RWPE2 (cell line): ENCODE measurements at regions not wholly inside any gene's neighbourhood (a gene's known extent, or its start where the extent isn't known, plus 50 kb on each side); places are given as distances from the start of the nearest gene placed in this dataset.

ENCODE experiments used
- ATAC-seq: fragments of 200-7000 bp; cut with Tn5 transposase; 3 replicates; pipeline ENCODE4 v1.9.1; 2021; ENCODE audit warnings: low read depth
- DNase-seq: peaks from one replicate; pipeline ENCODE4 v3.0.0-alpha.2; 2020; ENCODE audit warnings: low spot score
- H3K27ac ChIP-seq: fragments of 450-650 bp; 2 replicates; pipeline ENCODE4 v1.5.1; 2017; ENCODE audit warnings: mild to moderate bottlenecking; ENCODE audit not compliant: poor library complexity, severe bottlenecking
- H3K27me3 ChIP-seq: fragments of 250-450 bp; sonication (Bioruptor Pico); 2 replicates; pipeline ENCODE4 v1.5.1; 2021; ENCODE audit warnings: mild to moderate bottlenecking, moderate library complexity; ENCODE audit not compliant: insufficient read depth, poor library complexity, severe bottlenecking
- H3K36me3 ChIP-seq: fragments of 250-450 bp; sonication (Bioruptor Pico); 2 replicates; pipeline ENCODE4 v1.5.1; 2020; ENCODE audit warnings: low read depth, mild to moderate bottlenecking, moderate library complexity
- H3K4me1 ChIP-seq: fragments of 250-450 bp; sonication (Bioruptor Pico); 2 replicates; pipeline ENCODE4 v1.5.1; 2021; ENCODE audit warnings: mild to moderate bottlenecking, moderate library complexity; ENCODE audit not compliant: insufficient read depth, poor library complexity, severe bottlenecking
- H3K4me3 ChIP-seq: fragments of 250-450 bp; sonication (Bioruptor Pico); 2 replicates; pipeline ENCODE4 v1.5.1; 2021; ENCODE audit warnings: mild to moderate bottlenecking, moderate library complexity; ENCODE audit not compliant: severe bottlenecking
- H3K9me3 ChIP-seq: fragments of 250-450 bp; sonication (Bioruptor Pico); 2 replicates; pipeline ENCODE4 v1.5.1; 2021; ENCODE audit warnings: mild to moderate bottlenecking, moderate library complexity; ENCODE audit not compliant: severe bottlenecking
- TF ChIP-seq, protein P1 (sequence below): fragments of 450-650 bp; IDR thresholded peaks from one replicate; pipeline ENCODE4 v1.5.1; 2017; ENCODE audit warnings: mild to moderate bottlenecking, moderate library complexity; ENCODE audit not compliant: poor library complexity, severe bottlenecking

DNA sequence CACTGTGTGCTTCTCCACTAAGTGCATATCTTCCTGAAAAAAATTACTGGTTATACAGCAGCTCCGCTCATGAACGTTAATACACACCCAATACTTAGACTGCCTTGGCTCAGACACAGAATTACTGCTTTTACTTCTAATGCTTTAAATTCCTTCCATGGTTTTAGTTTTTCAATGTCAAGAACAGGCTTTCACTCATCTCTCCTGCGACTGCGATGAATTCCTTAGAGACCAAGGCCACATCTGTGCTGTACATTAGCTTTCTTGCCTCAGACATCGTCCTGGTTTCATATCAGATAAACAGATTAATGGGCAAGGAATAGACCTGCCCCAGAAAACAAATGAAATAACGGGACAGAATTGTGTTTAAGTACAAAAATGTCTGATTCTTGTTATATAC, 120.2 kb downstream of the CYP26A1 start:
- Histone ChIP-seq H3K36me3 (no peaks in the 10 kb centered on the region), H3K27me3 (no peaks in the 10 kb centered on the region), H3K9me3 (no peaks in the 10 kb centered on the region), H3K4me1 (no peaks in the 10 kb centered on the region), H3K27ac (no peak overlapping the region), H3K4me3 (no peak overlapping the region)
- ATAC-seq (no peak), DNase-seq (no peak)
- TF ChIP-seq, protein P1, sequence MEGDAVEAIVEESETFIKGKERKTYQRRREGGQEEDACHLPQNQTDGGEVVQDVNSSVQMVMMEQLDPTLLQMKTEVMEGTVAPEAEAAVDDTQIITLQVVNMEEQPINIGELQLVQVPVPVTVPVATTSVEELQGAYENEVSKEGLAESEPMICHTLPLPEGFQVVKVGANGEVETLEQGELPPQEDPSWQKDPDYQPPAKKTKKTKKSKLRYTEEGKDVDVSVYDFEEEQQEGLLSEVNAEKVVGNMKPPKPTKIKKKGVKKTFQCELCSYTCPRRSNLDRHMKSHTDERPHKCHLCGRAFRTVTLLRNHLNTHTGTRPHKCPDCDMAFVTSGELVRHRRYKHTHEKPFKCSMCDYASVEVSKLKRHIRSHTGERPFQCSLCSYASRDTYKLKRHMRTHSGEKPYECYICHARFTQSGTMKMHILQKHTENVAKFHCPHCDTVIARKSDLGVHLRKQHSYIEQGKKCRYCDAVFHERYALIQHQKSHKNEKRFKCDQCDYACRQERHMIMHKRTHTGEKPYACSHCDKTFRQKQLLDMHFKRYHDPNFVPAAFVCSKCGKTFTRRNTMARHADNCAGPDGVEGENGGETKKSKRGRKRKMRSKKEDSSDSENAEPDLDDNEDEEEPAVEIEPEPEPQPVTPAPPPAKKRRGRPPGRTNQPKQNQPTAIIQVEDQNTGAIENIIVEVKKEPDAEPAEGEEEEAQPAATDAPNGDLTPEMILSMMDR, result no peak

DNA sequence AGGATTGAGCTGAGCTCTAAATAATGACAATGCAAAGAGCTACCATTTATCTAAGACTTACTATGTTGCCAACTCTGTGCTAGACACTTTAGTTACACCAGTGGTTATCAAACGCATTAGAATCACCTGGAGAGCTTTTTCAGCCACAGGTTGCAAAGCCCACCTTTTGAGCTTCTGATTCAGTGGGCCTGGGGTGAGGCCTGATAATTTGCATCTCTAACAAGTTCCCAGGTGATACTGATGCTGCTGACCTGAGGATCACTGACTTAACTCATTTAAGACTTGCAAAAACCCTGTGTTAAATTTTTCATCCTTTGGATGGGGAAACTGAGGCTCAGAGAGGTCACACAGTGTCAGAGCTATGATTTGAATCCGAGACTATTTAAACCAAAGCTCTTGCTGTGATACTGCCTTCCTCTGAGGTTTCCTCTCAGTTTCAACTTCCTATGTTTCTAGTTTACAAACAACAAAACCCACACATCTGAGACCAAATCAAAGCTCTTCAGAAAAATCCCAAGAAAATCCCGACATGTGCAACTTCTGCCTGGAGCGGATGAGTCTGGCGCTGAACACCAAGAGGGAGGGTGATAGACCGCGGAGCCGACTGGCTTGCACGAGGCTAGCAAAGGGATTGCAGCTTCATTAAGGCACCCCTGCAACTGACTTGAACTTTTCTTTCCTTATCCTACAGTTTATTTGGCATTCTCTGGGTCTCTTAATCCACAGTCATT, 124.9 kb downstream of the CYP26A1 start:
- TF ChIP-seq, protein P1, result no peak
- ATAC-seq, result no peak
- DNase-seq, result no peak
- no peaks in the 10 kb centered on the region for H3K9me3 ChIP-seq
- no peak overlapping the region for H3K27ac ChIP-seq
- H3K4me1 ChIP-seq, result no peaks in the 10 kb centered on the region
- H3K36me3 ChIP-seq, result no peaks in the 10 kb centered on the region
- H3K27me3 ChIP-seq, result no peaks in the 10 kb centered on the region
- no peak overlapping the region for H3K4me3 ChIP-seq

DNA sequence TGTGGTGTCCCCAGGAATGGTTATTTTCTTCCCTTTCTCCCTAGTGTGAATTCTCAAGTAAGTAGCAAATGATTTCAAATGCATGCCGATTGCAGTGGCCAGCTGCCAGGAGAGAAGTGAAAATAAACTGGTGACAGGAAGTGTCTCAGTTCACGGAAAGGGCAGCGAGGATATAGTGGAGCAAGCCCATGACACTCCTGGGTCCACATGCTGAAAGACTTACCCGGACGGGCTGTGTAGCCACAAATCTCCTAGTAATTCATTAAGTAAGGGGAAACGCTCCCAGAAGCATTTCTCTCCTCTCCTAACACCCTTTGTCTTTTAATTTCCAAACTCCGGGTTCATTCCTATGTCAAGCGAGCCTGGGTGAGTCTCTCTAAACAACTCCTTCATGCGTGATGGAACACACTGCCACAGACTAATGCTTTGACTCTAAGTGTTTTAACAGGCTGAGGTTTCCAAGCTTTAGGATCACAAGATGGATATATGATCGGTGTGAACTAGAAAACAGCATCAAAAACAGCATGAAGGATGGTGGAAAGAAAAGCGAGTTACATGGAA, 125.6 kb downstream of the CYP26A1 start:
- H3K27me3 ChIP-seq, result no peaks in the 10 kb centered on the region
- no peak overlapping the region for H3K4me3 ChIP-seq
- TF ChIP-seq, protein P1, result no peak
- no peaks in the 10 kb centered on the region for H3K36me3 ChIP-seq
- H3K27ac ChIP-seq, result no peak overlapping the region
- H3K4me1 ChIP-seq, result no peaks in the 10 kb centered on the region
- H3K9me3 ChIP-seq, result no peaks in the 10 kb centered on the region
- ATAC-seq (peak; percentile 35; the same call in 1 of the 3 replicates), DNase-seq (no peak)

DNA sequence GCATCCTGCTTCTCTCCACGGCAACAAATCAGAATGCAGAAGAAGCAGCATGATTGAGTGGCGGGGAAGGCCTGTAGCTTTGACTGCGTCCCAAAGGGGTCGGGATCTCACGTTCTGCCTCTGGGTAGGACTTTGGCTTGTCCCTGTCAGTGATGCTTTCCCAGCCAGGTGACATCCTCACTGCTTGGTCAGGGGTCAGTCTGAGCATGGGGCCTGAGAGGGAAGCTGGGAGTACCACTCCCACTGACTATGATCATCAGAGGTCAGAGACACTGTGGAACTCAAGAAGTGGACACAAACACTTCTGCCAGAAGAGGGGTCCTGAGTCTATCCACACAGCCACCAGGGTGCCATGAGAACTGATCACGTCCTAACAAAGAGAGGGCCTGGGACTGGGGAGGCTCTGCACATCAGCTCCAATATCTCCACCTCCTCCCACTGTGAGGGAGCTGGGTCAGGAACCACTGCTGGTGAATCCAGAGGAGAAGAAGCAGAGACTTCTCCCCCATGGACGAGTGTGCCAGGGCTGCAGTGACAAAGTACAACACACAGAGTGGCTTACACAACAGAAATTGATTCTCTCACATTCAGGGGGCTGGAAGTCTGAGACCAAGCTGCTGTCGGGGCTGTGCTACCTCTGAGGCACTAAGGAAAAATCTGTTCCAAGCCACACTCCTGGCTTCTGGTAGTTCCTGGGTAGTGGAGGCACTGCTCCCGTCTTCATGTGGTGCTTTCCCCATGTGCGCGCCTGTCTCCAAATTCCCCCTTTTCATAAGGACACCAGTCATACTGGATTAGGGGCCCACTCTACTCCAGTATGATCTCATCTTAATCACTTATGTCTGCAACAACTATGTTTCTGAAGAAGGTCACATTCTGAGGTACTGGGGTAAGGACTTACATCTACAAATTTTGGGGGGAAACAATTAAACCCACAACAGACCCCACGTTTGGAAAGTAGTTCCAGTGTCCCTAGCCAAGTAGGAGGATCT, 131.1 kb downstream of the CYP26A1 start:
- no peak for DNase-seq
- no peaks in the 10 kb centered on the region for H3K36me3 ChIP-seq
- H3K4me3 ChIP-seq, result no peak overlapping the region
- TF ChIP-seq, protein P1, result no peak
- H3K9me3 ChIP-seq, result no peaks in the 10 kb centered on the region
- ATAC-seq, result no peak
- H3K4me1 ChIP-seq, result no peaks in the 10 kb centered on the region
- H3K27ac ChIP-seq, result no peak overlapping the region
- no peaks in the 10 kb centered on the region for H3K27me3 ChIP-seq
